IPS-20b (cell line): ENCODE measurements at regions not wholly inside any gene's neighbourhood (a gene's known extent, or its start where the extent isn't known, plus 50 kb on each side); places are given as distances from the start of the nearest gene placed in this dataset.

ENCODE experiments used
- H3K27ac ChIP-seq: one replicate; pipeline ENCODE4 v1.5.1; 2013; ENCODE audit warnings: low read length
- H3K27me3 ChIP-seq: 2 replicates; pipeline ENCODE4 v1.6.1; 2013; ENCODE audit warnings: mild to moderate bottlenecking, low read length, inconsistent platforms; ENCODE audit not compliant: insufficient read depth
- H3K36me3 ChIP-seq: 2 replicates; pipeline ENCODE4 v1.6.1; 2013; ENCODE audit warnings: low read depth, mild to moderate bottlenecking, inconsistent platforms, low read length, moderate library complexity; ENCODE audit not compliant: insufficient read depth
- H3K4me1 ChIP-seq: 2 replicates; pipeline ENCODE4 v1.6.1; 2013; ENCODE audit warnings: mild to moderate bottlenecking, control low read depth, inconsistent platforms, low read length, moderate library complexity; ENCODE audit not compliant: insufficient read depth
- H3K4me3 ChIP-seq: 2 replicates; pipeline ENCODE4 v1.5.1; 2013; ENCODE audit warnings: mild to moderate bottlenecking, low read length, inconsistent platforms
- H3K9ac ChIP-seq: 2 replicates; pipeline ENCODE4 v1.6.1; 2013; ENCODE audit warnings: low read depth, mild to moderate bottlenecking, inconsistent platforms, low read length, moderate library complexity
- H3K9me3 ChIP-seq: 2 replicates; pipeline ENCODE4 v1.6.1; 2013; ENCODE audit warnings: mild to moderate bottlenecking, low read depth, low read length, inconsistent platforms; ENCODE audit not compliant: insufficient read depth

DNA sequence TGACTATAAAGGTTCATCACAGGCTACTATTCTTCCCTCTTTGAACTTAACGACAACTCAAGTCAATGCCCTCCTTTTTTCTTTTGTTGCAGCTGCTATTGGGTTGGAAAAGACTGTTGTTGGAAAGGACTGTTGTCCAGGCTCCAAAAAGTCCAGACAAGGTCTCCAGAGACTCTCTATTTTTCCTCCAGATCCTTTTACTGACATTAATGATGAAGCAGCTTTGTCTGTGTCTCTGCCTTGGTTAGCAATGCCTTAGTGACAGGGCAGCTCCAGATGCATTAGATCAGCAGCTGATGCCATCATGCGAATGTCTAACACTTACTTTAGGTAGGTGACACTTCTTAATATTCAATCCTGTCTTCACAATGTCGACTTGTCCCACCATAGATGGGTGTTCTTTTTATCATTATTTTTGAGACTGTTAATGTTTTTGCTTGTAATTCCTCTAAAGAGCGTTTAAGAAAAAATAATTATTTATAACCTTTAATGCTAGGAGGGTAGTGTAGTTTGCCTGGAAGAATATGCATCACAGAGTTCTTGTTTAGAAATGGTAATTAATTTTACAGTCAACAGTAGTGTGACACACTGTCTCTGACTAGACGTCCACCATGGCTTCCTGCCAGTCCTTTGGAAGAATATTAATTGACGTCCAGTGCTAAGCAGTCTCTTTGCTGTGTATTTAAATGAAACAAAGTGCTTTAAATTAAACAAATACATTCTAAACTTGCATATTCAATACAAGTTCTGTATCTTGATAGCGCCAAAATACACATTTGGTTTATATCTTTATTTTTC, 492.2 kb downstream of the NR2F1-AS1 start:
- Histone ChIP-seq H3K36me3 (no peaks in the 10 kb centered on the region), H3K9ac (no peak overlapping the region), H3K4me3 (no peak overlapping the region), H3K4me1 (no peaks in the 10 kb centered on the region), H3K27ac (no peak overlapping the region), H3K27me3 (no peaks in the 10 kb centered on the region), H3K9me3 (no peaks in the 10 kb centered on the region)

DNA sequence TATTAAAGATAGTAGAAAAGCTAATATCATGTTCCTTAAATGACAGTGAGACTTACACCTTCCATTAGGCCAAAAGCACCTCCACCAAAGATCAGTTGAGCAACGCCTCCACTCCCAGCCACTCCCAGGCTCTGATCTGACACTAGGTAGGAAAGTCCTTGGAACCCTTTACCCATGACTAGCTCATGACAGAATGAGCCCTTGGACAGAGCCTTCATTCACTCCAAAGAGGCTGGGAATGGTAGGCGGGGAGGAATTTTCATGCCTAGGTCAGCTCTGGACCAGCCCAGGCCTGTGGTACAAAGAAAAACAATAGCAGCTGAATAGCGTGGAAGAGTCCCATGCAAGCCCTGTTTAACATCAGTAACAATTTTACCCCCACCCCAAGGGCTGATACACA, 493.7 kb downstream of the NR2F1-AS1 start:
- no peaks in the 10 kb centered on the region for H3K36me3 ChIP-seq
- H3K27me3 ChIP-seq = no peaks in the 10 kb centered on the region
- no peak overlapping the region for H3K27ac ChIP-seq
- H3K9ac ChIP-seq = no peak overlapping the region
- no peak overlapping the region for H3K4me3 ChIP-seq
- no peaks in the 10 kb centered on the region for H3K9me3 ChIP-seq
- no peaks in the 10 kb centered on the region for H3K4me1 ChIP-seq

DNA sequence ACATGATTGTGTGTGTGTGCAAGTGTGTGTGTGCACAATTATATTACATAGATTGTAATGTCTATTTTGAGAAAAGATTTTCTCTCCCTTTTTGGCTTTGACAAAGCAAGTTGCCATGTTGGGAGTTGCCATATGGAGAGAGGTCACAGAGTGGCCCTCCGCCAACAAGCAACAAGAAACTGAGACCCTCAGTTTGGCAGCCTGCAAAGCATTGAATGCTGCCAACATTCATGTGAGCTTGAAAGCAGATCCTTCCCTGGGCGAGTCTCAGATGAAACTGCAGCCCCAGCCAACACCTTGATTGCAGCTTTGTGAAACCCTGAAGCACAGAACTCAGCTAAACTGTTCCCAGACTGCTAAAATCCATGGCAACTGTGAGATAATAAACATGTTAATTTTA, 498.0 kb downstream of the NR2F1-AS1 start:
- no peak overlapping the region for H3K4me3 ChIP-seq
- no peak overlapping the region for H3K27ac ChIP-seq
- no peaks in the 10 kb centered on the region for H3K36me3 ChIP-seq
- no peak overlapping the region for H3K9ac ChIP-seq
- no peaks in the 10 kb centered on the region for H3K4me1 ChIP-seq
- no peaks in the 10 kb centered on the region for H3K27me3 ChIP-seq
- H3K9me3 ChIP-seq = no peaks in the 10 kb centered on the region

DNA sequence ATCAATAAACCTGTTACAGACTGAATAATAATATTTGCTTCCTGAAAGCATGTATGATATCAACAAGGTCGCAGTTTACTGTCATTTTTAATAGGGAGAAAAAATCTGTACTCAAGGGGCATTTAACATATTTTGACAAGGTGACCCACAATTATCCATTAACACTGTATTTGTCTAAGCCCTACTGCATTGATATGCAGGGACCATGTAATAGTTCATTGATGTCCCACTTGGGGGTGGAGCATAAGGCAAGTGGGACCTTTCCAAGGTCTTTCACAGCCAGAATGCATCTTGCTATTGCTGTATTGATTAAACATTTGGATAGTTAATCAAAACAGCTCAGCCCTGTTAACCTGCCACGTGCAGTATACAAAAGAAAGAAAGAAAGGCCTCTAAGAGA, 502.0 kb downstream of the NR2F1-AS1 start:
- Histone ChIP-seq H3K4me3 (no peak overlapping the region), H3K27ac (no peak overlapping the region), H3K36me3 (no peaks in the 10 kb centered on the region), H3K4me1 (no peaks in the 10 kb centered on the region), H3K9ac (no peak overlapping the region), H3K9me3 (no peaks in the 10 kb centered on the region), H3K27me3 (no peaks in the 10 kb centered on the region)

DNA sequence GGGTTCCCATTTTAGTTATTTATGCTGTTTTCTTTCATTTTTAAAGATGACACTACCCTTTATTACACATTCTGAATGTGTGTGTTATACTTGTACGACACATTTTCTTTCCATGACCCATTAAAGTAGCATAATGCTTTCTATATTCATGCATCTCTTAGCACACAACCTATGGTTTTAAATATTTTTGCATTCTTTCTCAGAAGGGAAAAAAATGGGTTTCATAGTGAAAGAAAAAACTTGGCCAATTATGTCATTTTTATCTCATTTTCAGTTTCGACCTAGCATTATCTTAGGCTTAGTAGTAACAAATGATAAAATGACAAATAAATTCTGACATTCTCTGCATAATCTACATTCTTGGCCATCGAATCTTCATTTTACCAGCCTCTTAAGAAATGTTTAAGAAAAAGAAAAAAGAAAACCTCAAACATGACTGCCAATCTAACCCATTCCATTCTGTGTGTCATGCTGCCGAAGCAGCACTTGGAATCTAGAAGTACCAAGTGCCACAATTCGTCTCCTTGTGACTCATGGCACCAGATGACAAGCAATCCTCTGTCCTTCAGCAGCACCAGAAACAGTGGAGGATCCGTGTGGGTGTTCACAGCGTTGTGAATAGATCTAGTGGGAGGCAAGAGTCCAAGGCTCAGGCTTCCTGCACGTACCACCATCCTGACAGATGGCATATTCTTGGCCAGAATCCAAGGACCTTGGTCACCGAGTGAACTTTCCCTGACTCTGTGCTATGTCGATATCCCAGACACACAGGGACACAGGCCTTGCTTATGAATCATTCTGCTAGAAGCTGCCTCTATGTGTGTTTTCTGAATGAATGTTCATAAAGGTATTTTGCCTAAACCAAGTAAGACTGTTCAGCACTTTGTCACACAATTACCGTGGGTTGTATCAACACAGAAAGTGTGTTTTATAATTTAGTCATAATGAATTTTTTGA, 502.7 kb downstream of the NR2F1-AS1 start:
- Histone ChIP-seq H3K27ac (no peak overlapping the region), H3K4me1 (no peaks in the 10 kb centered on the region), H3K36me3 (no peaks in the 10 kb centered on the region), H3K27me3 (no peaks in the 10 kb centered on the region), H3K9ac (no peak overlapping the region), H3K9me3 (no peaks in the 10 kb centered on the region), H3K4me3 (no peak overlapping the region)

DNA sequence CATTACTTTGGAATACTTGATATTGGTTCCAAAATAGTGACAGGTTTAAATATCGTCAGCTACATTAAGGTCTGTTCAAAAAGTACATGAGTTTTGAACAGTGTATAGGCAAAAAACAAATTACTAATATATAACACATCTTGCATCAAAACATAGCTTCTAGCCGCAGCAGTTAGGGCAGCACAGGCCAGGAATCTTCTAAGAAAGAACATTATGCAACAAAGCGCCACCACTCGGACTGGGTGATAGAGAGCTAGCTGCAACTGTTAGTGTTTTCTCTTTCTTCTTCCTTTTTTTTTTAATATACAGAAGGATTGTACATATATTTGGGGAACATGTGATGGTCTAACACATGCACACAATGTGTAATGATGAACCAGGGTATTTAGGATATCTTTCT, 504.5 kb downstream of the NR2F1-AS1 start:
- no peaks in the 10 kb centered on the region for H3K9me3 ChIP-seq
- no peak overlapping the region for H3K27ac ChIP-seq
- H3K4me1 ChIP-seq = no peaks in the 10 kb centered on the region
- H3K4me3 ChIP-seq = no peak overlapping the region
- no peaks in the 10 kb centered on the region for H3K36me3 ChIP-seq
- H3K9ac ChIP-seq = no peak overlapping the region
- H3K27me3 ChIP-seq = no peaks in the 10 kb centered on the region

DNA sequence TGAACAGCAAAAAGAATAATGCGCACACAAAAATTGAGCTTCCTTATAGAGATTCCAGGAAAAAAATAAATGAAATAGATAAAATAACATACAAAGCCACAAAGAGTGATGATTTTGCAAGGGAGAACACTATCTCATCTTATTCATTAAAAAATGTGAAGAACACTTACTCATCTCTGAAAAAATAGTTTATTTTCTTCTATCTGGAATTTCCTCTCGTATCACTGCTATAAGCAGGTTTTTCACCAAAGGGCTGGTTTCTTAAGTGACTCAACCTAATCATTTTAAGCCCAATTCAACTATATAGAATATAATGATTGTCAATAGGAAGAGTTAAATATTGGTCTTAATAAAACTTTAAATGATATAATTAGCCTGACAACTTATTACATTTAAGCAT, 504.9 kb downstream of the NR2F1-AS1 start:
- Histone ChIP-seq H3K9me3 (no peaks in the 10 kb centered on the region), H3K4me3 (no peak overlapping the region), H3K36me3 (no peaks in the 10 kb centered on the region), H3K27me3 (no peaks in the 10 kb centered on the region), H3K4me1 (no peaks in the 10 kb centered on the region), H3K9ac (no peak overlapping the region), H3K27ac (no peak overlapping the region)

DNA sequence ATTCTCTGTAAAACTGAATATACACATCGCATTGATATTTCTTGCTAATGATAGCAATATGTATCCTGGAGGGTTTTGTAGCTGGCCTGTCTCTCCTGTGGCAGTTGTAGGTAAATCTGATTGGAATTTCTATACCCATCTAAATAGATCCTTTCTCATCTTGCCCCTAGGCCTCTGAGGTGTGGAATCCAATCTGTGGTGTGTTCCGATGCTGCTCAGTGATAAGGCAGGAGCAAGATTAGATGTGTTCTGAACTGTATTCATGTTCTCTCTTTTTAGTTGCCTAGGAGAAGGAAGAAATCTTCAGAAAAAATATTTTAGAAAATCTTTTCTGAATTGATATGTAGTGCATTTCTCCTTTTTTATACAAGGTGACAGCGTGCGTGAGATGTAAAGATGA, 507.5 kb downstream of the NR2F1-AS1 start:
- H3K9ac ChIP-seq = no peak overlapping the region
- H3K4me3 ChIP-seq = no peak overlapping the region
- no peak overlapping the region for H3K27ac ChIP-seq
- H3K4me1 ChIP-seq = no peaks in the 10 kb centered on the region
- H3K27me3 ChIP-seq = no peaks in the 10 kb centered on the region
- H3K9me3 ChIP-seq = no peaks in the 10 kb centered on the region
- no peaks in the 10 kb centered on the region for H3K36me3 ChIP-seq

DNA sequence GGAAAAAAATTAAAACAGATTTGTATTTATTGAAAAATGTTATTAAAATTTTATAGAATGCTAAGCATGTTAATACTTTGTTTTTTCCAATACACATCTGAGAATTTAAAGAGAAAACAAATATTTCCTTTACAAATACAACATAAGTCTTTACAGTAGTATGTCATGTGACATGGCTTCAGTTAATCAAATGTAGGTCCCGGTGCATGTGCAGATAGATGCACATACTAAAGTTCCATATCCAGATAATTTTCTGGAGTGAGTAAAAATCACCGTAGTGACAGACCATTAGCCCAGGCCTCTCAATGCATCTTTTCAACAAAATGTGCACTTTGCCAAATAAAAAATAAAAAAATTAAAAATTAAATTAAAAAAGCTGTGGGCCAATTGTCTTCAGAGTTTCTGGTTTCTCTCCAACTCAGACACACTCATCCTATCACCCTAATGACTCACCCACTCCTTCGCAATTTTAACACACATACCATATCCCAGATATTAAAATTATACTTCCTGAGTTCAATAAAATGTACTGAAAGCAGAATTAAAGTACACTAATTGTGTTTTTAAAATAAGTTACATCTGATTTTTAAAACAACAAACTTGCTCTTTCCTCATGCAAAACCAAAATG, 508.1 kb downstream of the NR2F1-AS1 start:
- Histone ChIP-seq H3K27ac (no peak overlapping the region), H3K4me1 (no peaks in the 10 kb centered on the region), H3K4me3 (no peak overlapping the region), H3K9me3 (no peaks in the 10 kb centered on the region), H3K9ac (no peak overlapping the region), H3K27me3 (no peaks in the 10 kb centered on the region), H3K36me3 (no peaks in the 10 kb centered on the region)

DNA sequence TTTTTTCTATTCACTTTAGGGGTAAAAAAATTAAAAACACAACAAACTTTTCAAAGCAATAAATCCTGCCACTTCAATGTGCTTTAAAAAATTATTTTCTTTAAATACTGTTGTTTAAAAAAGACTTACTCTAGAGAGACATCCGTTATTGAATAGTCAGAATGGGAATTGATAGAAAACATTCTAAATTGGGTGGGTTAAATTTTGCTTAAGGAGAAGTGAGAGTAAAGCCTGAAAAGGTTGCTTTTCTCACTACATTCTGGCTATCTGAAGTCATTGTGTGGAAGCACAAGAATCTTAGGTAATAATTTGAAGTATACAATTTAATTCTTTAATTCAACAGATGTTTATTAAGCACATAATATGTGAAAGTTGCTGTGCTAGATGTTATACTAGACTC, 509.3 kb downstream of the NR2F1-AS1 start:
- H3K36me3 ChIP-seq = no peaks in the 10 kb centered on the region
- H3K27ac ChIP-seq = no peak overlapping the region

DNA sequence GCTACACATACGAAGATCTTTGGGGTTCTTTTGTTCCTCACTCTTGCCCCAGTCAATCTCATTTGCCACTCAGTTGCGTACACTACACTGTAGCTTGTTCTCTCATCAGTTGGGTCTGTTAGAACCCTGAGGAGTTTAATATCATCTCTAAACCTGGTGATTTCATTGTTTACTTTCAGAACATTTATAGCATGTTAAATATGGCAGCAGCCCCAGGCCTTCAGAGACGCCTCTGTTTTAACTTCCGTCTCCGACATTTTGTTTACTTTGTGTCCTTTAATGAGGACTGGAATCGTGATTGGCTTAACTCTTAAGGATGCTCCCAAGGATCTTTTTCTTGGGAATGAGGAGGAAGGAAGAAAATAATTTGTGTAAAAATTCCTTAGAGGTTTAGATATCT, 510.1 kb downstream of the NR2F1-AS1 start:
- Histone ChIP-seq H3K27me3 (no peaks in the 10 kb centered on the region), H3K9ac (no peak overlapping the region), H3K9me3 (no peaks in the 10 kb centered on the region), H3K4me1 (no peaks in the 10 kb centered on the region; the same call in 1 of the 2 replicates), H3K27ac (no peak overlapping the region), H3K36me3 (no peaks in the 10 kb centered on the region), H3K4me3 (no peak overlapping the region)

More for the DNA sequence above, 509.3 kb downstream of the NR2F1-AS1 start:
- no peaks in the 10 kb centered on the region for H3K9me3 ChIP-seq
- H3K4me3 ChIP-seq = no peak overlapping the region
- no peaks in the 10 kb centered on the region; the same call in 1 of the 2 replicates for H3K4me1 ChIP-seq
- H3K9ac ChIP-seq = no peak overlapping the region
- H3K27me3 ChIP-seq = no peaks in the 10 kb centered on the region
